Thoracic aorta (tissue), 2 donors: ENCODE measurements at regions not wholly inside any gene's neighbourhood (a gene's known extent, or its start where the extent isn't known, plus 50 kb on each side); places are given as distances from the start of the nearest gene placed in this dataset.
A peak's percentile ranks its signal among the peaks of the same experiment; 100 is the strongest.

Experiments
- ATAC-seq: fragments of 150-250 bp; one replicate; pipeline ENCODE4 v1.8.0; 2017; ENCODE audit warnings: low read depth; ENCODE audit not compliant: insufficient number of reproducible peaks, low FRiP score
- DNase-seq: peaks from one replicate; pipeline ENCODE4 v3.0.0-alpha.2; 2020; ENCODE audit warnings: low spot score
- H3K27ac ChIP-seq, 2 donors: fragments of 200-600 bp; sonication (generic); 1 replicate in 1 of 2; 2 replicates in 1 of 2; pipeline ENCODE4 v1.5.1; 2016; ENCODE audit warnings: mild to moderate bottlenecking in 2 of 2, moderate library complexity in 2 of 2
- H3K27me3 ChIP-seq: fragments of 200-600 bp; sonication (generic); replicated peaks from 2 replicates; pipeline ENCODE4 v1.6.0; 2016; ENCODE audit warnings: mild to moderate bottlenecking; ENCODE audit not compliant: insufficient read depth
- H3K36me3 ChIP-seq: fragments of 200-600 bp; sonication (generic); one replicate; pipeline ENCODE4 v1.5.1; 2016
- H3K4me1 ChIP-seq, 2 donors: fragments of 200-600 bp; sonication (generic); 1 replicate in 1 of 2; 2 replicates in 1 of 2; pipeline versions ENCODE4 v1.5.1 to v1.6.0; 2016; ENCODE audit warnings: low read depth in 2 of 2, mild to moderate bottlenecking in 1 of 2; ENCODE audit not compliant: control insufficient read depth in 1 of 2
- H3K4me3 ChIP-seq: fragments of 200-600 bp; sonication (generic); 2 replicates; pipeline ENCODE4 v1.5.1; 2016; ENCODE audit warnings: mild to moderate bottlenecking
- H3K9me3 ChIP-seq: fragments of 200-600 bp; sonication (generic); 2 replicates; pipeline ENCODE4 v1.5.1; 2016
- TF ChIP-seq, protein P1 (sequence below): fragments of 200-600 bp; sonication (generic); IDR thresholded peaks from one replicate; pipeline ENCODE4 v1.5.1; 2019; ENCODE audit warnings: antibody characterized with exemption

DNA sequence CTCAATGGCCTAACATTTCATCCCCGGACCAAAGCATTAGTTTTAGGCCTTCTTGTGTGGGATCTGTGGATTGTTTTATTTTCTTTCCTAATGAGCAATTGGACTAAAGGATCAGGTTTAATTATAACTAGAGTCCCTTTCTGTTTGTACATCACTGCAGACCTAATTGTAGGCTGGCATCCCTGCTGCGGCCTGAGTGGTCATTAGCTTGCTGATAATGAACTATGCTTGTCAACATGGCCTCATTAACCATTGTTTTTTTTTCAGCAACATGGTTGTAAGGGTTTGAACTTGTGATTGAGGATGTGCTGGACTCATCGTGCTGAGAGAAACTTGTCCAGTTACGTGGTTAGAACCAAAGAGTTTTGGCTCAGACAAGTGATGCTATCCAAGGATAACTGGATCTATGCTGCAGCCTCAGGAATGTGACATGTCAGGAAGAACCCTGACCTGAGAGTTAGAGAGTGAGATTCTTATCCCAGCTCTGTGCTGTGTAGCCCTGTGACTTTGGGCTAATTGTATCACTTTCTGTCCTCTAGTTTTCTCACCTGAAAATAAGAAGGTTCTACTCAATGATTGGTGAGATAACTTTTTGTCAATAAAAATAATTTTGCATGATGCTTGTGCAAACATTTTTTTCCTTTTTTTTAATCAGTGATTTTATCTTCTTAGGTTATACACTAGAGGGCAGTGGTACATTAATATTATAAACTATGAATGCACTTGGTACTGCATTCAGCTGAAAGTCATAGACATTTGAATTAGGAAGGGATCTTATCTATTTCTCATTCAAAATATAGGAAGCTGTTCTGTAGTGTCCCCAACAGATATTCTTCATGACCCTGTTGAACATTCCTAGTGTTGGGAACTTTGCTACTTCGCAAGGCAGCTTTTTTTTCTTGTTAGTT lies 140.9 kb downstream of the RNF144B start:
- no peaks in the 10 kb centered on the region for H3K9me3 ChIP-seq
- ATAC-seq (no peak), DNase-seq (no peak)
- no peak overlapping the region for H3K27ac ChIP-seq
- no peaks in the 10 kb centered on the region for H3K27me3 ChIP-seq
- H3K4me1 ChIP-seq = no peaks in the 10 kb centered on the region
- H3K36me3 ChIP-seq = no peaks in the 10 kb centered on the region
- no peak overlapping the region for H3K4me3 ChIP-seq
- TF ChIP-seq, protein P1, sequence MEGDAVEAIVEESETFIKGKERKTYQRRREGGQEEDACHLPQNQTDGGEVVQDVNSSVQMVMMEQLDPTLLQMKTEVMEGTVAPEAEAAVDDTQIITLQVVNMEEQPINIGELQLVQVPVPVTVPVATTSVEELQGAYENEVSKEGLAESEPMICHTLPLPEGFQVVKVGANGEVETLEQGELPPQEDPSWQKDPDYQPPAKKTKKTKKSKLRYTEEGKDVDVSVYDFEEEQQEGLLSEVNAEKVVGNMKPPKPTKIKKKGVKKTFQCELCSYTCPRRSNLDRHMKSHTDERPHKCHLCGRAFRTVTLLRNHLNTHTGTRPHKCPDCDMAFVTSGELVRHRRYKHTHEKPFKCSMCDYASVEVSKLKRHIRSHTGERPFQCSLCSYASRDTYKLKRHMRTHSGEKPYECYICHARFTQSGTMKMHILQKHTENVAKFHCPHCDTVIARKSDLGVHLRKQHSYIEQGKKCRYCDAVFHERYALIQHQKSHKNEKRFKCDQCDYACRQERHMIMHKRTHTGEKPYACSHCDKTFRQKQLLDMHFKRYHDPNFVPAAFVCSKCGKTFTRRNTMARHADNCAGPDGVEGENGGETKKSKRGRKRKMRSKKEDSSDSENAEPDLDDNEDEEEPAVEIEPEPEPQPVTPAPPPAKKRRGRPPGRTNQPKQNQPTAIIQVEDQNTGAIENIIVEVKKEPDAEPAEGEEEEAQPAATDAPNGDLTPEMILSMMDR = peak; percentile 23

- TF ChIP-seq, protein P1 = no peak
- ATAC-seq (no peak), DNase-seq (no peak)
- Histone ChIP-seq H3K4me1 (no peaks in the 10 kb centered on the region), H3K9me3 (no peaks in the 10 kb centered on the region), H3K4me3 (no peak overlapping the region), H3K27me3 (no peaks in the 10 kb centered on the region), H3K36me3 (no peaks in the 10 kb centered on the region), H3K27ac (no peak overlapping the region)
These were observed 143.1 kb downstream of the RNF144B start for GRCh38 chr6:18530201-18530600.

GRCh38 chr6:18532139-18532538 lies 145.0 kb downstream of the RNF144B start:
- DNase-seq (no peak), ATAC-seq (no peak)
- H3K27ac ChIP-seq = no peak overlapping the region
- H3K4me1 ChIP-seq = no peaks in the 10 kb centered on the region
- no peaks in the 10 kb centered on the region for H3K36me3 ChIP-seq
- H3K4me3 ChIP-seq = no peak overlapping the region
- H3K27me3 ChIP-seq = no peaks in the 10 kb centered on the region
- TF ChIP-seq, protein P1 = no peak
- no peaks in the 10 kb centered on the region for H3K9me3 ChIP-seq

DNA sequence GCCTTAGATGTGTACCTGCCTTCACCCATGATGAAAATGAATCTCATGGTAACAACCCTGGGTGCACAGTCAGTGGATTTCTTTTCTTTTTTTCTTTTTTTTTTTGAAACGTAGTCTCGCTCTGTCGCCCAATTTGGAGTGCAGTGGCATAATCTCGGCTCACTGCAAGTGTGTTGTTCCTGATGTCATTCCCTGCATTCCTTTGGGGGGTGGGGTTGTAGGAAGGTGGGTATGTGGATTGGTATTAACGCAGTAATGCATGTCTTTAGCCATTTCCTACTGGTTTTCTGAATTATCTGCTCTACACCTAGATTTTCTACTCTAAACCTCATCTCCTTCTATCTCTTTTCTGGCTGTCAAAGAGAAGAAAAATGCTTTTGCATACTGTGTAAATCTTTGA lies 146.6 kb downstream of the RNF144B start:
- ATAC-seq (no peak), DNase-seq (no peak)
- no peaks in the 10 kb centered on the region for H3K36me3 ChIP-seq
- H3K4me3 ChIP-seq = no peak overlapping the region
- no peaks in the 10 kb centered on the region for H3K27me3 ChIP-seq
- no peaks in the 10 kb centered on the region for H3K9me3 ChIP-seq
- H3K27ac ChIP-seq = no peak overlapping the region
- TF ChIP-seq, protein P1 = no peak
- no peaks in the 10 kb centered on the region for H3K4me1 ChIP-seq

GRCh38 chr6:18536591-18537055 lies 149.5 kb downstream of the RNF144B start:
- Histone ChIP-seq H3K27ac (no peak overlapping the region), H3K36me3 (no peaks in the 10 kb centered on the region), H3K4me3 (no peak overlapping the region), H3K27me3 (no peaks in the 10 kb centered on the region), H3K4me1 (no peaks in the 10 kb centered on the region), H3K9me3 (no peaks in the 10 kb centered on the region)
- ATAC-seq (no peak), DNase-seq (no peak)
- TF ChIP-seq, protein P1 = no peak
